SW480 (cell line): ENCODE measurements at regions not wholly inside any gene's neighbourhood (a gene's known extent, or its start where the extent isn't known, plus 50 kb on each side); places are given as distances from the start of the nearest gene placed in this dataset.

Experiments used
- DNase-seq: peaks from one replicate; pipeline ENCODE4 v3.0.0-alpha.2; 2016; ENCODE audit warnings: low spot score

- no peak for DNase-seq
These were observed 130.2 kb upstream of the TP63 start for GRCh38 chr3:189500798-189501495.

- DNase-seq = no peak
These were observed 128.9 kb upstream of the TP63 start for GRCh38 chr3:189502256-189502655.

GRCh38 chr3:189502676-189503257 lies 128.4 kb upstream of the TP63 start:
- no peak for DNase-seq

GRCh38 chr3:189507856-189508255 lies 123.3 kb upstream of the TP63 start:
- DNase-seq = no peak

GRCh38 chr3:189508784-189509501 lies 122.2 kb upstream of the TP63 start:
- no peak for DNase-seq

- no peak for DNase-seq
These were observed 119.2 kb upstream of the TP63 start for GRCh38 chr3:189512039-189512438.

GRCh38 chr3:189512821-189513220 lies 118.4 kb upstream of the TP63 start:
- DNase-seq = peak; percentile 13

- DNase-seq = peak; percentile 88
These were observed 117.7 kb upstream of the TP63 start for GRCh38 chr3:189513281-189514117.

- DNase-seq = no peak
These were observed 115.2 kb upstream of the TP63 start for GRCh38 chr3:189516039-189516438.

- DNase-seq = no peak
These were observed 113.2 kb upstream of the TP63 start for GRCh38 chr3:189517981-189518380.

GRCh38 chr3:189519458-189519857 lies 111.7 kb upstream of the TP63 start:
- DNase-seq = no peak

GRCh38 chr3:189529468-189529867 lies 101.7 kb upstream of the TP63 start:
- no peak for DNase-seq

- no peak for DNase-seq
These were observed 101.2 kb upstream of the TP63 start for GRCh38 chr3:189529889-189530471.

GRCh38 chr3:189530822-189531221 lies 100.4 kb upstream of the TP63 start:
- DNase-seq = peak; percentile 77

GRCh38 chr3:189531271-189531670 lies 99.9 kb upstream of the TP63 start:
- DNase-seq = peak; percentile 69

GRCh38 chr3:189534531-189534930 lies 96.7 kb upstream of the TP63 start:
- DNase-seq = no peak

- no peak for DNase-seq
These were observed 94.1 kb upstream of the TP63 start for GRCh38 chr3:189537135-189537534.

GRCh38 chr3:189547448-189547847 lies 83.7 kb upstream of the TP63 start:
- DNase-seq = no peak

GRCh38 chr3:189548053-189548452 lies 83.1 kb upstream of the TP63 start:
- DNase-seq = no peak

GRCh38 chr3:189551007-189551406 lies 80.2 kb upstream of the TP63 start:
- no peak for DNase-seq

GRCh38 chr3:189554868-189555557 lies 76.2 kb upstream of the TP63 start:
- no peak for DNase-seq

GRCh38 chr3:189555558-189555881 lies 75.7 kb upstream of the TP63 start:
- DNase-seq = no peak
